ENCODE measurements at regions not wholly inside any gene's neighbourhood (a gene's known extent, or its start where the extent isn't known, plus 50 kb on each side); places are given as distances from the start of the nearest gene placed in this dataset.

- Histone ChIP-seq H3K9ac (ENCODE audit: low read length) (no peak overlapping the region), H3K9me2 (ENCODE audit: insufficient read depth, low read length) (no peaks in the 10 kb centered on the region), H3K27me3 (ENCODE audit: insufficient read depth, low read depth, low read length) (no peaks in the 10 kb centered on the region), H3K79me2 (replicated peaks; ENCODE audit: insufficient read depth, low read length) (no peaks in the 10 kb centered on the region), H3K9me3 (ENCODE audit: low read length) (no peaks in the 10 kb centered on the region), H2AFZ (ENCODE audit: low read depth, low read length) (no peak overlapping the region), H3F3A (ENCODE audit: insufficient read depth, low read length, poor library complexity, severe bottlenecking) (no peaks in the 10 kb centered on the region), H3K27ac (ENCODE audit: low read length) (no peak overlapping the region), H3K36me3 (ENCODE audit: insufficient read depth, low read length) (no peaks in the 10 kb centered on the region), H3K4me2 (ENCODE audit: low read length) (no peak overlapping the region), H4K20me1 (ENCODE audit: insufficient read depth) (no peaks in the 10 kb centered on the region), H3K4me3 (ENCODE audit: low read length) (no peak overlapping the region)
- TF ChIP-seq MXI1 (conservative IDR thresholded peaks at IDR 0.05; ENCODE audit: poor library complexity, severe bottlenecking) (no peak), RAD21 (conservative IDR thresholded peaks at IDR 0.05) (no peak), REST (IDR thresholded peaks at IDR 0.05; ENCODE audit: borderline replicate concordance) (no peak), TAF1 (IDR thresholded peaks at IDR 0.05; ENCODE audit: low read depth) (no peak), EP300 (conservative IDR thresholded peaks at IDR 0.05; ENCODE audit: poor library complexity, severe bottlenecking) (peak; percentile 95), POLR2AphosphoS5 (IDR thresholded peaks at IDR 0.05) (peak; percentile 85), EZH2 (IDR thresholded peaks at IDR 0.05; ENCODE audit: borderline replicate concordance, insufficient read depth, low read length, poor library complexity, severe bottlenecking) (no peak), SMC3 (conservative IDR thresholded peaks at IDR 0.05; ENCODE audit: poor library complexity) (no peak), CTCF (IDR thresholded peaks at IDR 0.05; ENCODE audit: poor library complexity, severe bottlenecking) (no peak)
Observed at GRCh38 chr6:92132957-92133356, 1286.4 kb downstream of the EPHA7 start.

- H3K9me2 ChIP-seq (ENCODE audit: insufficient read depth, low read length): no peaks in the 10 kb centered on the region
- H3F3A ChIP-seq (ENCODE audit: insufficient read depth, low read length, poor library complexity, severe bottlenecking): no peaks in the 10 kb centered on the region
- no peak overlapping the region for H3K9ac ChIP-seq (ENCODE audit: low read length)
- H3K27ac ChIP-seq (ENCODE audit: low read length): no peak overlapping the region
- H3K4me2 ChIP-seq (ENCODE audit: low read length): no peak overlapping the region
- no peaks in the 10 kb centered on the region for H3K36me3 ChIP-seq (ENCODE audit: insufficient read depth, low read length)
- no peak for TF ChIP-seq RAD21 (conservative IDR thresholded peaks at IDR 0.05)
- no peak for TF ChIP-seq REST (IDR thresholded peaks at IDR 0.05; ENCODE audit: borderline replicate concordance)
- TF ChIP-seq EP300 (conservative IDR thresholded peaks at IDR 0.05; ENCODE audit: poor library complexity, severe bottlenecking): no peak
- no peak for TF ChIP-seq EZH2 (IDR thresholded peaks at IDR 0.05; ENCODE audit: borderline replicate concordance, insufficient read depth, low read length, poor library complexity, severe bottlenecking)
- no peak for TF ChIP-seq CTCF (IDR thresholded peaks at IDR 0.05; ENCODE audit: poor library complexity, severe bottlenecking)
- TF ChIP-seq TAF1 (IDR thresholded peaks at IDR 0.05; ENCODE audit: low read depth): no peak
- TF ChIP-seq MXI1 (conservative IDR thresholded peaks at IDR 0.05; ENCODE audit: poor library complexity, severe bottlenecking): no peak
- no peak for TF ChIP-seq POLR2AphosphoS5 (IDR thresholded peaks at IDR 0.05)
- no peak for TF ChIP-seq SMC3 (conservative IDR thresholded peaks at IDR 0.05; ENCODE audit: poor library complexity)
- H3K79me2 ChIP-seq (replicated peaks; ENCODE audit: insufficient read depth, low read length): no peaks in the 10 kb centered on the region
- no peaks in the 10 kb centered on the region for H3K27me3 ChIP-seq (ENCODE audit: insufficient read depth, low read depth, low read length)
- no peaks in the 10 kb centered on the region for H4K20me1 ChIP-seq (ENCODE audit: insufficient read depth)
- no peak overlapping the region for H2AFZ ChIP-seq (ENCODE audit: low read depth, low read length)
- H3K4me3 ChIP-seq (ENCODE audit: low read length): no peak overlapping the region
- no peaks in the 10 kb centered on the region for H3K9me3 ChIP-seq (ENCODE audit: low read length)
Observed at GRCh38 chr6:92132457-92132856, 1286.9 kb downstream of the EPHA7 start.
